Panc1 (cell line): ENCODE measurements at regions not wholly inside any gene's neighbourhood (a gene's known extent, or its start where the extent isn't known, plus 50 kb on each side); places are given as distances from the start of the nearest gene placed in this dataset.

Source experiments
- ATAC-seq: fragments of 200-7000 bp; cut with Tn5 transposase; 2 replicates; pipeline ENCODE4 v1.9.1; 2020; ENCODE audit warnings: mild to moderate bottlenecking, moderate library complexity
- BruUV-seq: library from RNA; stranded (reverse); fragments of 400-500 nt; replicated peaks from 2 replicates; lab custom pipeline; 2021; lab: Mats Ljungman, UMichigan
- CTCF ChIA-PET: fragments of 300-600 bp; sonication (Branson Sonifier 250); formaldehyde crosslinking; loops from one replicate; lab custom pipeline; 2022; ENCODE audit warnings: antibody characterized with exemption; lab: Charles Lee
- POLR2A ChIA-PET: fragments of 300-600 bp; sonication (Branson Sonifier 250); formaldehyde crosslinking; loops from one replicate; lab custom pipeline; 2022; ENCODE audit warnings: antibody characterized with exemption; lab: Charles Lee
- DNase-seq: peaks from one replicate; pipeline ENCODE4 v3.0.0-alpha.2; 2010; ENCODE audit warnings: low read depth, low spot score
- H3K27ac ChIP-seq: 2 replicates; pipeline ENCODE4 v1.5.1; 2011; ENCODE audit warnings: mild to moderate bottlenecking, low read length, inconsistent platforms
- H3K27me3 ChIP-seq: fragments of 200-500 bp; sonication (Bioruptor generic); 2 replicates; pipeline ENCODE4 v1.6.0; 2014; ENCODE audit warnings: low read length, inconsistent platforms; ENCODE audit not compliant: control insufficient read depth, insufficient read depth
- H3K36me3 ChIP-seq: fragments of 200-500 bp; sonication (Bioruptor generic); 2 replicates; pipeline ENCODE4 v1.5.1; 2014; ENCODE audit warnings: inconsistent platforms, mild to moderate bottlenecking, low read length, moderate library complexity; ENCODE audit not compliant: control insufficient read depth, insufficient read depth
- H3K4me1 ChIP-seq: 2 replicates; pipeline ENCODE4 v1.5.1; 2011; ENCODE audit warnings: inconsistent platforms, mild to moderate bottlenecking, low read length, moderate library complexity; ENCODE audit not compliant: control insufficient read depth, insufficient read depth
- H3K4me3 ChIP-seq, 2 experiments: 2 replicates each; pipeline ENCODE4 v1.5.1; 2011 to 2012; ENCODE audit warnings: low read depth in 2 of 2, low read length in 2 of 2, mild to moderate bottlenecking in 2 of 2, inconsistent platforms in 1 of 2, moderate library complexity in 1 of 2
- H3K9me3 ChIP-seq: fragments of 200-500 bp; sonication (Bioruptor generic); 2 replicates; pipeline ENCODE4 v1.5.1; 2014; ENCODE audit warnings: low read depth, mild to moderate bottlenecking, inconsistent platforms, low read length, moderate library complexity; ENCODE audit not compliant: control insufficient read depth, insufficient read depth
- CTCF ChIP-seq: fragments of 450-650 bp; IDR thresholded peaks from 2 replicates; pipeline ENCODE4 v1.5.1; 2017; ENCODE audit warnings: mild to moderate bottlenecking
- POLR2AphosphoS5 ChIP-seq: IDR thresholded peaks from 2 replicates; pipeline ENCODE4 v1.6.1; 2012; ENCODE audit warnings: mild to moderate bottlenecking, low read depth, low read length, moderate library complexity
- SIN3A ChIP-seq: IDR thresholded peaks from 2 replicates; pipeline ENCODE4 v1.6.1; 2012; ENCODE audit warnings: low read depth, mild to moderate bottlenecking, low read length, moderate library complexity, borderline replicate concordance; ENCODE audit not compliant: insufficient read depth
- TCF7L2 ChIP-seq: IDR thresholded peaks from 2 replicates; pipeline ENCODE4 v1.6.1; 2011; ENCODE audit warnings: mild to moderate bottlenecking, low read depth, low read length, inconsistent platforms
- in situ Hi-C: cut with HindIII; loops from 2 replicates; pipeline ENCODE4 v1.10.0; 2016; ENCODE audit warnings: low sequenced_read_pairs, low pct_unique_long_range_greater_than_20kb
- intact Hi-C: fragments of 100-400 bp; cut with micrococcal nuclease; formaldehyde crosslinking; loops from one replicate; pipeline ENCODE4 v1.10.0; 2022; ENCODE audit not compliant: unreplicated experiment
- TF ChIP-seq, protein P1 (sequence below), 2 experiments: IDR thresholded peaks; 2 replicates each; pipeline ENCODE4 v1.6.1; 2011 to 2012; ENCODE audit warnings: low read depth in 2 of 2, control low read depth in 1 of 2, low read length in 1 of 2, mild to moderate bottlenecking in 1 of 2, moderate library complexity in 1 of 2; ENCODE audit not compliant: insufficient read depth in 1 of 2

DNA sequence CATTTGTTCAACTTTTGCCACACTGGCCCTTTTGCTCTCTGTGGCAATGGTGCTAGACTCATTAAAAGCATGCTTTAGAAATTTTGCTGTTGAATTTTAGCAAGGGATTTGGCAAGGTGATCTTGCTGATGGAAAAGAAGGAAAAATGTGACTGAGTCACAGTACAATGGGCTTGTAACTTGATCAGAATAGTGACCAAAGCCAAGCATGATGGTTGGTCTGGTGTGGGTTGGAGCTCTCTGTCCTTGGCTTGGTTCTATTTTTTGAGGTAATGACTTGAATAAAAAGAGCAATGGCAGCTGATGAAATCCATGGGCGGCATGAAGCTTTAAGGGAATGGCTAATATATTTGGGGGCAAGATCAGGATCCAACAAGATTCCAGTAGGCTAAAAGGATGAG, 114.4 kb upstream of the ZNF366 start:
- in situ Hi-C loops (no loop called here), intact Hi-C loops (no loop called here)
- TF ChIP-seq SIN3A (no peak), CTCF (no peak), TCF7L2 (no peak), POLR2AphosphoS5 (no peak)
- TF ChIP-seq, protein P1, sequence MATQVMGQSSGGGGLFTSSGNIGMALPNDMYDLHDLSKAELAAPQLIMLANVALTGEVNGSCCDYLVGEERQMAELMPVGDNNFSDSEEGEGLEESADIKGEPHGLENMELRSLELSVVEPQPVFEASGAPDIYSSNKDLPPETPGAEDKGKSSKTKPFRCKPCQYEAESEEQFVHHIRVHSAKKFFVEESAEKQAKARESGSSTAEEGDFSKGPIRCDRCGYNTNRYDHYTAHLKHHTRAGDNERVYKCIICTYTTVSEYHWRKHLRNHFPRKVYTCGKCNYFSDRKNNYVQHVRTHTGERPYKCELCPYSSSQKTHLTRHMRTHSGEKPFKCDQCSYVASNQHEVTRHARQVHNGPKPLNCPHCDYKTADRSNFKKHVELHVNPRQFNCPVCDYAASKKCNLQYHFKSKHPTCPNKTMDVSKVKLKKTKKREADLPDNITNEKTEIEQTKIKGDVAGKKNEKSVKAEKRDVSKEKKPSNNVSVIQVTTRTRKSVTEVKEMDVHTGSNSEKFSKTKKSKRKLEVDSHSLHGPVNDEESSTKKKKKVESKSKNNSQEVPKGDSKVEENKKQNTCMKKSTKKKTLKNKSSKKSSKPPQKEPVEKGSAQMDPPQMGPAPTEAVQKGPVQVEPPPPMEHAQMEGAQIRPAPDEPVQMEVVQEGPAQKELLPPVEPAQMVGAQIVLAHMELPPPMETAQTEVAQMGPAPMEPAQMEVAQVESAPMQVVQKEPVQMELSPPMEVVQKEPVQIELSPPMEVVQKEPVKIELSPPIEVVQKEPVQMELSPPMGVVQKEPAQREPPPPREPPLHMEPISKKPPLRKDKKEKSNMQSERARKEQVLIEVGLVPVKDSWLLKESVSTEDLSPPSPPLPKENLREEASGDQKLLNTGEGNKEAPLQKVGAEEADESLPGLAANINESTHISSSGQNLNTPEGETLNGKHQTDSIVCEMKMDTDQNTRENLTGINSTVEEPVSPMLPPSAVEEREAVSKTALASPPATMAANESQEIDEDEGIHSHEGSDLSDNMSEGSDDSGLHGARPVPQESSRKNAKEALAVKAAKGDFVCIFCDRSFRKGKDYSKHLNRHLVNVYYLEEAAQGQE (IDR thresholded peaks at IDR 0.05; ENCODE audit: insufficient read depth in 1 of 2, low read depth in 2 of 2, low read length in 1 of 2) = no peak
- no peaks in the 10 kb centered on the region for H3K27me3 ChIP-seq
- H3K9me3 ChIP-seq = no peaks in the 10 kb centered on the region
- H3K4me1 ChIP-seq = no peaks in the 10 kb centered on the region
- POLR2A ChIA-PET = no interaction called here
- H3K4me3 ChIP-seq = no peak overlapping the region
- DNase-seq = no peak
- no TSS peak for BruUV-seq
- H3K27ac ChIP-seq = no peak overlapping the region
- H3K36me3 ChIP-seq = no peaks in the 10 kb centered on the region
- ATAC-seq = no peak
- CTCF ChIA-PET = no interaction called here

GRCh38 chr5:72619677-72620076, 112.5 kb upstream of the ZNF366 start:
- H3K27ac ChIP-seq = no peak overlapping the region
- intact Hi-C loops = no loop called here
- ATAC-seq = no peak
- H3K4me1 ChIP-seq = no peaks in the 10 kb centered on the region
- H3K9me3 ChIP-seq = no peaks in the 10 kb centered on the region
- BruUV-seq = no TSS peak
- DNase-seq = no peak
- ChIA-PET CTCF (no interaction called here), POLR2A (no interaction called here)
- no peak for TF ChIP-seq POLR2AphosphoS5
- TF ChIP-seq, protein P1 (IDR thresholded peaks at IDR 0.05; ENCODE audit: insufficient read depth in 1 of 2, low read depth in 2 of 2, low read length in 1 of 2) = no peak
- TF ChIP-seq TCF7L2 = no peak
- no peak for TF ChIP-seq SIN3A
- TF ChIP-seq CTCF = no peak
- no peaks in the 10 kb centered on the region for H3K27me3 ChIP-seq
- in situ Hi-C loops = no loop called here
- H3K36me3 ChIP-seq = no peaks in the 10 kb centered on the region
- H3K4me3 ChIP-seq = no peak overlapping the region
